PC-3 (cell line): ENCODE measurements at regions not wholly inside any gene's neighbourhood (a gene's known extent, or its start where the extent isn't known, plus 50 kb on each side); places are given as distances from the start of the nearest gene placed in this dataset.

Source experiments
- ATAC-seq: fragments of 200-7000 bp; cut with Tn5 transposase; 2 replicates; pipeline ENCODE4 v1.9.1; 2020; ENCODE audit warnings: mild to moderate bottlenecking, moderate library complexity
- BruUV-seq: library from RNA; stranded (reverse); fragments of 400-500 nt; replicated peaks from 2 replicates; lab custom pipeline; 2021; lab: Mats Ljungman, UMichigan
- CTCF ChIA-PET: fragments of 300-600 bp; sonication (Branson Sonifier 250); formaldehyde crosslinking; loops from one replicate; lab custom pipeline; 2022; ENCODE audit warnings: antibody characterized with exemption; lab: Charles Lee
- POLR2A ChIA-PET: fragments of 300-600 bp; sonication (Branson Sonifier 250); formaldehyde crosslinking; loops from one replicate; lab custom pipeline; 2022; ENCODE audit warnings: antibody characterized with exemption; ENCODE audit not compliant: unreplicated experiment; lab: Charles Lee
- DNase-seq: peaks from one replicate; pipeline ENCODE4 v3.0.0-alpha.2; 2015
- H2AFZ ChIP-seq: fragments of 300-600 bp; sonication (generic); 2 replicates; pipeline ENCODE4 v1.6.0; 2016; ENCODE audit warnings: antibody characterized with exemption, low read length
- H3F3A ChIP-seq: fragments of 300-600 bp; sonication (generic); one replicate; pipeline ENCODE4 v1.6.0; 2017; ENCODE audit warnings: antibody characterized with exemption, low read length, control low read depth, mild to moderate bottlenecking; ENCODE audit not compliant: unreplicated experiment
- H3K27ac ChIP-seq: fragments of 300-600 bp; sonication (generic); 2 replicates; pipeline ENCODE4 v1.5.1; 2016; ENCODE audit warnings: mild to moderate bottlenecking, low read length
- H3K27me3 ChIP-seq: fragments of 300-600 bp; sonication (generic); 2 replicates; pipeline ENCODE4 v1.6.1; 2016; ENCODE audit warnings: low read length, mixed read lengths
- H3K36me3 ChIP-seq: fragments of 300-600 bp; sonication (generic); 2 replicates; pipeline ENCODE4 v1.6.1; 2016; ENCODE audit warnings: low read depth, mixed run types, low read length, mixed read lengths
- H3K4me1 ChIP-seq: fragments of 300-600 bp; sonication (generic); 2 replicates; pipeline ENCODE4 v1.5.1; 2016; ENCODE audit warnings: low read length; ENCODE audit not compliant: insufficient read depth
- H3K4me2 ChIP-seq: fragments of 300-600 bp; sonication (generic); 2 replicates; pipeline ENCODE4 v1.6.0; 2016; ENCODE audit warnings: low read length
- H3K4me3 ChIP-seq: fragments of 300-600 bp; sonication (generic); 2 replicates; pipeline ENCODE4 v1.5.1; 2016; ENCODE audit warnings: mild to moderate bottlenecking, low read length, mixed read lengths
- H3K79me2 ChIP-seq: fragments of 300-600 bp; sonication (generic); 2 replicates; pipeline ENCODE4 v1.6.1; 2017; ENCODE audit warnings: low read length, mixed read lengths
- H3K9ac ChIP-seq: fragments of 300-600 bp; sonication (generic); 2 replicates; pipeline ENCODE4 v1.6.0; 2016; ENCODE audit warnings: mild to moderate bottlenecking, low read length
- H3K9me2 ChIP-seq: fragments of 300-600 bp; sonication (generic); replicated peaks from 2 replicates; pipeline ENCODE4 v1.6.1; 2016; ENCODE audit warnings: mixed run types, low read length, mixed read lengths
- H3K9me3 ChIP-seq: fragments of 300-600 bp; sonication (generic); 2 replicates; pipeline ENCODE4 v1.6.1; 2016; ENCODE audit warnings: low read length, mixed read lengths
- H4K20me1 ChIP-seq: fragments of 300-600 bp; sonication (generic); 2 replicates; pipeline ENCODE4 v1.6.1; 2016; ENCODE audit warnings: low read length, mixed read lengths
- EZH2 ChIP-seq: fragments of 300-600 bp; sonication (generic); IDR thresholded peaks from one replicate; pipeline ENCODE4 v1.6.1; 2017; ENCODE audit warnings: antibody characterized with exemption, mild to moderate bottlenecking, low read length; ENCODE audit not compliant: unreplicated experiment
- EZH2phosphoT487 ChIP-seq: fragments of 300-600 bp; sonication (generic); IDR thresholded peaks from 2 replicates; pipeline ENCODE4 v1.6.1; 2018; ENCODE audit warnings: mild to moderate bottlenecking, antibody characterized with exemption, low read length, borderline replicate concordance
- intact Hi-C: fragments of 100-400 bp; cut with micrococcal nuclease; formaldehyde crosslinking; loops from 2 replicates; pipeline ENCODE4 v1.9.0; 2023
- TF ChIP-seq, protein P1 (sequence below): fragments of 300-600 bp; sonication (generic); conservative IDR thresholded peaks from 2 replicates; pipeline ENCODE4 v1.5.1; 2017; ENCODE audit warnings: antibody characterized with exemption, low read depth, mild to moderate bottlenecking, low read length

DNA sequence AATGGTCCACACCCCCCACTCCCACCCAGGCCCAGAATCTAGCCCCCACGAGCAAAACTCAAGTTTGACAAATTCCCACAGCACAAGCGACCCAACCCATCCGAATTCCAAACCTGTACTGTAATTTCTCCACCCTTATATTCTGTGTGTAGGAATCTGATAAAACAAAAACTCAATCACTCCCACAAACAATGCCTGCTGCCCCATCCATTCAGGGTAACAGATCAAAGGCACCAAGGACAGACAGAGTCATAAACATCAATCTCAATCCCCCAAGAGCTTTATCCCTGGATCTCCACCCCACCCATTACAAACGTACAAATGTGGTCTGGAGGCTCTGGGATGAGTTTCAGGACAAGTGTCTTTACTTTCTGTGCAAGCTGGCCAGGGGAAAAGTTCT is 157.8 kb downstream of the AXIN2 start:
- Histone ChIP-seq H3K9ac (no peak overlapping the region), H4K20me1 (no peaks in the 10 kb centered on the region), H3K4me1 (no peaks in the 10 kb centered on the region), H3K4me3 (no peak overlapping the region), H3K36me3 (no peaks in the 10 kb centered on the region), H3K27ac (no peak overlapping the region), H3K4me2 (no peak overlapping the region), H3K9me3 (no peaks in the 10 kb centered on the region), H3F3A (no peaks in the 10 kb centered on the region), H3K79me2 (no peaks in the 10 kb centered on the region), H2AFZ (no peak overlapping the region), H3K27me3 (peaks cover 14% of the 10 kb centered on the region), H3K9me2 (no peaks in the 10 kb centered on the region)
- ATAC-seq (no peak), DNase-seq (no peak)
- no TSS peak for BruUV-seq
- intact Hi-C loops, result no loop called here
- POLR2A ChIA-PET, result interaction anchor here (0.6 kb wide), 1 partner anchor 1167 kb away, joined by 3 read pairs; no protein-coding TSS in a partner anchor
- CTCF ChIA-PET, result interaction anchor here (1.1 kb wide), 1 partner anchor 109 kb away, joined by 3 read pairs; no protein-coding TSS in a partner anchor
- TF ChIP-seq, protein P1, sequence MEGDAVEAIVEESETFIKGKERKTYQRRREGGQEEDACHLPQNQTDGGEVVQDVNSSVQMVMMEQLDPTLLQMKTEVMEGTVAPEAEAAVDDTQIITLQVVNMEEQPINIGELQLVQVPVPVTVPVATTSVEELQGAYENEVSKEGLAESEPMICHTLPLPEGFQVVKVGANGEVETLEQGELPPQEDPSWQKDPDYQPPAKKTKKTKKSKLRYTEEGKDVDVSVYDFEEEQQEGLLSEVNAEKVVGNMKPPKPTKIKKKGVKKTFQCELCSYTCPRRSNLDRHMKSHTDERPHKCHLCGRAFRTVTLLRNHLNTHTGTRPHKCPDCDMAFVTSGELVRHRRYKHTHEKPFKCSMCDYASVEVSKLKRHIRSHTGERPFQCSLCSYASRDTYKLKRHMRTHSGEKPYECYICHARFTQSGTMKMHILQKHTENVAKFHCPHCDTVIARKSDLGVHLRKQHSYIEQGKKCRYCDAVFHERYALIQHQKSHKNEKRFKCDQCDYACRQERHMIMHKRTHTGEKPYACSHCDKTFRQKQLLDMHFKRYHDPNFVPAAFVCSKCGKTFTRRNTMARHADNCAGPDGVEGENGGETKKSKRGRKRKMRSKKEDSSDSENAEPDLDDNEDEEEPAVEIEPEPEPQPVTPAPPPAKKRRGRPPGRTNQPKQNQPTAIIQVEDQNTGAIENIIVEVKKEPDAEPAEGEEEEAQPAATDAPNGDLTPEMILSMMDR, result no peak
- TF ChIP-seq EZH2phosphoT487 (no peak), EZH2 (no peak)

DNA sequence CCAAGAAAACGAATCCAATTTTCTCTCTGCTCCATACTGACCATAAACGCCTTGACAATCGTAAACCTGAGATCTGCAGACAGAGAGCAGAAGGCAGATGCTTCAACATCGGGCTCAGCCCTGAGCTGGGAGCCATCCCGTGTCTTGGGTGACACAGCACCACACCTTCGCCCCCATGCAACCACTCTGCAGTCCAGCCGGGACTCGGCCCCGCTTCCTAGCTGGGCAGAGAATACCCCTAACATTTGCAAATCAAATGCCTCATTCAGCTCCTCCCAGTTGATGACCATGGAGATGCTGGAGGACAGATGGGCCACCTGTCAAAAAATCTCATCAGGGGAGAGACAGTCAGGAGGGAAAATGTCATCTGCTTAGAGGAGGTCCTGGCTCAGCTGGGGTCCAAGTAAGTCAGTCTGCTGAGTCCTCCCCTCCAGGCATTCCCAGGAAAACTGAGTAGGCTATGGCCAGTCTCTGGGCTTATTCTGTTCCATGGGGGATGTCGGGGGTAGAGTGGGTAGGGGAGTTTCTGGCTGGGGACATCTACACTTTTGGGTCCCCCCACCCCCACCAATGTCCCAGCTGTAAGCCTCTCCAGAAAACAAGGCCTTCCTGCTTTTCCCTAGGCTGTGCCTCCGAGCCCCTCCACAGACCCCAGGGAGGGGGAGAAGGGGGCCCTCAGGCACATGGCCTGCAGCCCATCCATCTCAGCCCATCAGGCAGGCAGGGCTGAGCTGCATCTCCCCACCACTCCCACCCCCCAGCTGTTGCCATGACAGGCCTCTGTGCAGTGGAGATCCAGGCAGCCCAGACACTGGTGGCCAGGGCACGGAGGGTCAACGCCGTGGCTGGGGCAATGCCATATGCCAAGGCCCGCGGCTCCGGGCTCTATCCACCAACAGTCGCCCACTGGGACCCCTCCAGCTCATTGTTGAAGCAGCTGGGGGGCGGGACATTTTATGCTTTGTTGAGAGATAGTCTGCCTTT is 158.6 kb downstream of the AXIN2 start:
- ChIA-PET CTCF (no interaction called here), POLR2A (no interaction called here)
- Histone ChIP-seq H3K9me3 (no peaks in the 10 kb centered on the region), H3K4me3 (no peak overlapping the region), H3K79me2 (no peaks in the 10 kb centered on the region), H3K9me2 (no peaks in the 10 kb centered on the region), H3K4me1 (no peaks in the 10 kb centered on the region), H3F3A (no peaks in the 10 kb centered on the region), H2AFZ (no peak overlapping the region), H3K27ac (no peak overlapping the region), H3K27me3 (peaks cover 14% of the 10 kb centered on the region), H3K9ac (no peak overlapping the region), H3K36me3 (no peaks in the 10 kb centered on the region), H4K20me1 (no peaks in the 10 kb centered on the region), H3K4me2 (no peak overlapping the region)
- ATAC-seq (no peak), DNase-seq (no peak)
- intact Hi-C loops, result no loop called here
- no peak for TF ChIP-seq EZH2phosphoT487
- TF ChIP-seq, protein P1, result no peak
- no peak for TF ChIP-seq EZH2
- no TSS peak for BruUV-seq

DNA sequence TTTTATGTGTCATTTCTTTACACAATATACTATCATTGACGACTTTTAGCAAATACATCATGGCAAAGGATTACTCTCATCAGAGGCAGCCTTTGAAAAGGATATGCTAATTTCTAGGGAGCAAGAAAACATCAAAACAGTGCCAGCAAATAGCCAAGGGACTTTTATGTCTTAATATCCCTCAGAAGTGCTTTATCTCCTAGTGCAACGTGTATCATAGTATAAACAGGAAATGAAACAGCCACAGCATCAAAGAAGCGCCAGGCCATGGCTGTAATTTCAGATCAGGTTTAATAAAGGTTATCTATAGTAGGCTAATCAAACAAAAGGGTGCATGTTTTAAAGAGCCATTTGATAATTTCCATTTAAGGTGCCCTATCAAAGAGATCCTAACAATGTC is 159.9 kb downstream of the AXIN2 start:
- Histone ChIP-seq H4K20me1 (no peaks in the 10 kb centered on the region), H3F3A (no peaks in the 10 kb centered on the region), H3K9me3 (no peaks in the 10 kb centered on the region), H3K36me3 (no peaks in the 10 kb centered on the region), H3K79me2 (no peaks in the 10 kb centered on the region), H3K9me2 (no peaks in the 10 kb centered on the region), H2AFZ (no peak overlapping the region), H3K4me2 (no peak overlapping the region), H3K4me1 (no peaks in the 10 kb centered on the region), H3K27me3 (peaks cover 14% of the 10 kb centered on the region), H3K27ac (no peak overlapping the region), H3K9ac (no peak overlapping the region), H3K4me3 (no peak overlapping the region)
- ChIA-PET CTCF (no interaction called here), POLR2A (no interaction called here)
- DNase-seq, result peak; percentile 10
- TF ChIP-seq, protein P1, result no peak
- TF ChIP-seq EZH2phosphoT487 (no peak), EZH2 (no peak)
- intact Hi-C loops, result no loop called here
- no TSS peak for BruUV-seq
- no peak for ATAC-seq
